GM18520 (cell line): ENCODE measurements at regions not wholly inside any gene's neighbourhood (a gene's known extent, or its start where the extent isn't known, plus 50 kb on each side); places are given as distances from the start of the nearest gene placed in this dataset.

Experiments
- ATAC-seq: cut with Tn5 transposase; IDR thresholded peaks from one replicate; pipeline ENCODE4 v1.9.1; 2021; ENCODE audit not compliant: unreplicated experiment

GRCh38 chr17:77581480-77581879, 377.0 kb upstream of the TNRC6C start:
- no peak for ATAC-seq

GRCh38 chr17:77585142-77585860, 373.2 kb upstream of the TNRC6C start:
- ATAC-seq, result no peak

- ATAC-seq, result no peak
Measured at GRCh38 chr17:77590951-77591735, 367.4 kb upstream of the TNRC6C start.

- no peak for ATAC-seq
Measured at GRCh38 chr17:77592106-77592865, 366.2 kb upstream of the TNRC6C start.

GRCh38 chr17:77593081-77593480, 365.4 kb upstream of the TNRC6C start:
- ATAC-seq, result no peak

GRCh38 chr17:77594416-77595209, 363.9 kb upstream of the TNRC6C start:
- ATAC-seq, result no peak

GRCh38 chr17:77596491-77597417, 361.7 kb upstream of the TNRC6C start:
- ATAC-seq, result no peak

- ATAC-seq, result no peak
Measured at GRCh38 chr17:77597418-77598240, 360.9 kb upstream of the TNRC6C start.

- no peak for ATAC-seq
Measured at GRCh38 chr17:77598241-77598620, 360.3 kb upstream of the TNRC6C start.

GRCh38 chr17:77599699-77600098, 358.8 kb upstream of the TNRC6C start:
- no peak for ATAC-seq

GRCh38 chr17:77600346-77600745, 358.2 kb upstream of the TNRC6C start:
- no peak for ATAC-seq

GRCh38 chr17:77601054-77601979, 357.2 kb upstream of the TNRC6C start:
- no peak for ATAC-seq

- ATAC-seq, result no peak
Measured at GRCh38 chr17:77602062-77602746, 356.3 kb upstream of the TNRC6C start.

GRCh38 chr17:77602883-77603640, 355.4 kb upstream of the TNRC6C start:
- ATAC-seq, result no peak

- no peak for ATAC-seq
Measured at GRCh38 chr17:77604301-77604972, 354.1 kb upstream of the TNRC6C start.

GRCh38 chr17:77604973-77605313, 353.6 kb upstream of the TNRC6C start:
- no peak for ATAC-seq
